ENCODE measurements at regions not wholly inside any gene's neighbourhood (a gene's known extent, or its start where the extent isn't known, plus 50 kb on each side); places are given as distances from the start of the nearest gene placed in this dataset.

DNA sequence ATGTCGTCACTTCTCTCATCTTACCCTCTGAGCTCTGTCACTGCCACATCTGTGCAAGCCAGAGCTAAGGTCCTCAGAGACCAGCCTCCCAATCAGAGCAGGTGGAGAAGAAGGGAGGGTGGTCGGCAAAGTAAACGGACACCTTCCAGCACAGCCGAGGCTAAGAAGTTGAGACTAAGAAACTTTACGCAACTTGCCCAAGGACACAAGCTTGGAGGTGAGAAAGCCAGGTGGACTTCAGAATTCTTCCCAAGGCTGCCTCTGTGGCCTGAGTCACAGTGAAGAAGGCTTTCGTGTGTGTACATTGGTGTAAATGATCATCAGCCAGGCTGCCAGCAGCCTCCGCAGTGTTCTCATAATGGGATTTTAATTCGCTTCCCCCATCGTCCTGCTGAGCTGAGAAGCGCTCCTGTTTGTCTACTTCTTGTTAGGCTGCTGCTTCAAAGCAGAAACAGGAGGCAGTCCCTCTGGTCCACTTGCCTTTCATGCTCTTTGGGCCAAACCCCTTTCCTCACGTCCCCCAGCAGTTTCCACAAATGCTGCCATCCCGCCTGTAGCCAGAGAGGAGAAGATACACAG is 125.0 kb upstream of the RPL38 start:
- no peak overlapping the region for H3K9ac ChIP-seq (ENCODE audit: low read length in 5 of 5)
- H3K27me3 ChIP-seq (ENCODE audit: control insufficient read depth in 5 of 5, insufficient read depth in 4 of 5, low read length in 5 of 5): peaks cover 12 to 28% (median 22%) of the 10 kb centered on the region in 5 donors
- no peak overlapping the region for H3K4me3 ChIP-seq (ENCODE audit: low read depth in 1 of 5, low read length in 5 of 5)
- H3K27ac ChIP-seq (ENCODE audit: low read depth, low read length): no peak overlapping the region
- peaks cover 0 to 23% (median 10%) of the 10 kb centered on the region in 5 donors for H3K9me3 ChIP-seq (ENCODE audit: control insufficient read depth in 5 of 5, low read length in 5 of 5)
- H3K4me1 ChIP-seq (ENCODE audit: control insufficient read depth in 5 of 5, insufficient read depth in 5 of 5, low read length in 5 of 5): no peaks in the 10 kb centered on the region
- no peaks in the 10 kb centered on the region for H3K36me3 ChIP-seq (ENCODE audit: control insufficient read depth in 5 of 5, insufficient read depth in 5 of 5, low read length in 5 of 5)

DNA sequence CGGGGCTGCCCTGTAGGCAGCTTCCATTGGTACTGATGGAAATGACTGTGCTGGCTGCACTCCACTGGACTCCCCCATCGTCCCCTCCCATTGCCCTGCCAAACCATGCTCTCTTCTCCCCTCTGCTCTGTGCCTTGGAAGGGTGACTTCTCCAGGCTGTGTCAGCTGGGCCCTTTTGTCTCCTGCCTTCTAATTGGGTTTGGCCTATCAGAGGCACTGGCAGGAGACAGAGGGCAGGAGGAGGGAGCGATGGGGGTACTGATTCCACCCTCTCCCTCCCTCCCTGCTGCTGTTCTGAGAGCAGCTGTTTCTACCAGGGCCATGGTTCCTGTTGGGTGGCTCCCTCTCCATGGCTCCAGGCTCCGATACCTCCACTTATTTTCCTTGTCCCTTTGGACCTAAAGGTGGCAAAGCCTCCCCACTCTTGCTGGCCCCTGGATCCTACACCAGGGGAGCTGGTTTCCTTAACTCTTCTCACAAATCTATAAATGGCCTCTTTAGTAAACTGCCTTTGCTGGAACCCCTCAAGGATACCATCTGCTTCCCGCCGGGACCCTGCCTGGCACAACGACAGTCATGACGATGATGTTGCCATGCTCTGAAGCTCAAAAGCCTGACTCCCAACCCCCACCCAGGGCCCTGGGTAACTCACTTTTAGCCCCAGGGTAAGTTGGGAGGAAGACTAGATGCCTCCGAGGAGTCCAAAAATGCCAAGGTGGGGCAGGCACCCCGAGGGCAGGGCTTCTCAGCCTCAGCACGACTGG is 123.8 kb upstream of the RPL38 start:
- Histone ChIP-seq H3K4me1 (ENCODE audit: control insufficient read depth in 5 of 5, insufficient read depth in 5 of 5, low read length in 5 of 5) (no peaks in the 10 kb centered on the region), H3K36me3 (ENCODE audit: control insufficient read depth in 5 of 5, insufficient read depth in 5 of 5, low read length in 5 of 5) (no peaks in the 10 kb centered on the region), H3K27ac (ENCODE audit: low read depth, low read length) (no peak overlapping the region), H3K27me3 (ENCODE audit: control insufficient read depth in 5 of 5, insufficient read depth in 4 of 5, low read length in 5 of 5) (peaks cover 13 to 28% (median 25%) of the 10 kb centered on the region in 5 donors), H3K9me3 (ENCODE audit: control insufficient read depth in 5 of 5, low read length in 5 of 5) (peaks cover 0 to 11% (median 1%) of the 10 kb centered on the region in 5 donors), H3K9ac (ENCODE audit: low read length in 5 of 5) (no peak overlapping the region), H3K4me3 (ENCODE audit: low read depth in 1 of 5, low read length in 5 of 5) (no peak overlapping the region)

DNA sequence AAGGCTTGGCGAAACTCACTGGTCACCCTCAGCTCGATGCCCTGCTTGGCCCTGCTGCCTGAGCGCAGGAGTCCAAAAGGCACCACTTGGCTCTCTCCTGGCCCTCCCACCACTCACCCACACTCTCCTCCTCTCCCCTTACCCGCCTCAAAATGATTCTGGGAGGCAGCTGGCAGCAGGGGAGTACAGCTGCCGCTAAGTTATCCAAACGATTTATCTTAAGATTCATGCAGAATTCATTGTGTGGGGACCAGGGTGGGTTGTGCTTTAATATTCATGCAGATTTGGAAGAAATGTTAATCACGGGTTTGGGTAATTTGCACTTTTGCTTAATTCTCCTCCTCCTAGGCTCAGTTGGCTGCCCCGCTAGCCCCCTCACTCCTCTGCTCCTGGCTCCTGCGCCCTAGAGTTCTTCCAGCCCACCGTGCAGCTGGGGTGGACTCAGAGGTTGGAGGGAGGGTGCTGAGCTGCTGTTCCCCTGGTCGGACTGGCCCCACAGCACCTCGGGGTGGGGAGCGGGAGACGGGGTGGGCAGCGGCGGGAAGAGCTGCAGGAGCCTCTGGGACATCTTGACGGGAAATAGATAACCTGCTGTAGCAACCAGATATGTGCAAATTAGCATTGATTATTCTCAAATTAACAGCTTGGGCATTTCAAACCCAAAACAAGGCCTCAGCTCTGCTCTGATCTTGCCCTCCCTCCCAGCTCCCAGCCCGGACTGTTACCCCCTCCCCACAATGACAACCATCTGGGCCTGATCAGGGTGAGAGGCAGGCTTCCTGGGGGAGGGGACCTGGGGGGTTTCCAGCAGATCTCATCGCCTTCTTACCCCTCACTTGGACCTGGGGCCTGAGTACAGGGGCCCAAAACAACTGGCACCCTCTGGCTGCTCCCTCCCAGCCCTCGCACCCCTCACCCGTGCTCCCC is 122.6 kb upstream of the RPL38 start:
- H3K9me3 ChIP-seq (ENCODE audit: control insufficient read depth in 5 of 5, low read length in 5 of 5): peaks cover 0 to 16% (median 9%) of the 10 kb centered on the region in 5 donors
- no peak overlapping the region for H3K4me3 ChIP-seq (ENCODE audit: low read depth in 1 of 5, low read length in 5 of 5)
- H3K4me1 ChIP-seq (ENCODE audit: control insufficient read depth in 5 of 5, insufficient read depth in 5 of 5, low read length in 5 of 5): no peaks in the 10 kb centered on the region
- H3K27ac ChIP-seq (ENCODE audit: low read depth, low read length): no peak overlapping the region
- no peak overlapping the region for H3K9ac ChIP-seq (ENCODE audit: low read length in 5 of 5)
- peaks cover 13 to 28% (median 25%) of the 10 kb centered on the region in 5 donors for H3K27me3 ChIP-seq (ENCODE audit: control insufficient read depth in 5 of 5, insufficient read depth in 4 of 5, low read length in 5 of 5)
- no peaks in the 10 kb centered on the region for H3K36me3 ChIP-seq (ENCODE audit: control insufficient read depth in 5 of 5, insufficient read depth in 5 of 5, low read length in 5 of 5)

DNA sequence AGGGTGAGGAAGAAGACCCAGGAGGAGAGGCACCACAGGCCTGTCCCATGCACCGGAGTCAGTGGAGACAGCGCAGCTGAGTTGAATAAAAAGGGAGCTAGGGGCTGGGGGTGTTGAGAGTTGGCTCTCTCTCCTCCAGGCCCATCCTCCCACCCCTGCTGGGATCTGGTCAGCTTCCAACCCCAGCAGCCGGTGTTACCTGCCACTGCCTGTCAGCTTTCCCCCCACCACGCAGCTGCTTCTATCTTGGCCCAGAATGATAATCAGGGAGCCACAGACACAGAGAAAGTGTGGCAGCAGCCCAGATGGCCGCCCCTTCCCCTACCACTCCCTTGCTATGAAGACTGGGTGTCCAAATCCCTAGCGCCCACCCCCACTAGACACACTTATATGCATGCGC is 120.6 kb upstream of the RPL38 start:
- Histone ChIP-seq H3K9me3 (ENCODE audit: control insufficient read depth in 5 of 5, low read length in 5 of 5) (peaks cover 0 to 10% (median 6%) of the 10 kb centered on the region in 5 donors), H3K36me3 (ENCODE audit: control insufficient read depth in 5 of 5, insufficient read depth in 5 of 5, low read length in 5 of 5) (no peaks in the 10 kb centered on the region), H3K4me1 (ENCODE audit: control insufficient read depth in 5 of 5, insufficient read depth in 5 of 5, low read length in 5 of 5) (no peaks in the 10 kb centered on the region), H3K4me3 (ENCODE audit: low read depth in 1 of 5, low read length in 5 of 5) (no peak overlapping the region), H3K27me3 (ENCODE audit: control insufficient read depth in 5 of 5, insufficient read depth in 4 of 5, low read length in 5 of 5) (peaks cover 13 to 32% (median 27%) of the 10 kb centered on the region in 5 donors), H3K9ac (ENCODE audit: low read length in 5 of 5) (no peak overlapping the region), H3K27ac (ENCODE audit: low read depth, low read length) (no peak overlapping the region)

DNA sequence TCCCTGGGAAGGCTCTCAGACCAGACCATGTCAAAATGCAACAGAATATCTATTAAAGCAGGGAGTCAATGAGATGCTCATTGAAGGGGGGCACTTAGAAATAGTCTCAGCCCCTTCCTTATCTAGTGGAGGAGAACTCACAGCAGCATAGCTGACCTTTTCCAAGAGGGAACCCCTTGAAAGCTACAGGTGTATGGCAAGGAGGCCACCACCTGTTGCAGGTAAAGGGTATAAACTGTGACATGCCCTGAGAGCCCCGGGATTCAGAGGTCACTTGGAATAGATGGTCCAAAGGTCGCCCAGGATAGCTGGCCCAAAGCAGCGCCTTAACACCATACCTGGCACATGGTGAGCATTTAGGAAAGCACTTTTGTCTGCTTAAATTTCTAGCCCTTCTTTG is 120.2 kb upstream of the RPL38 start:
- Histone ChIP-seq H3K27ac (ENCODE audit: low read depth, low read length) (no peak overlapping the region), H3K4me3 (ENCODE audit: low read depth in 1 of 5, low read length in 5 of 5) (no peak overlapping the region), H3K4me1 (ENCODE audit: control insufficient read depth in 5 of 5, insufficient read depth in 5 of 5, low read length in 5 of 5) (no peaks in the 10 kb centered on the region), H3K27me3 (ENCODE audit: control insufficient read depth in 5 of 5, insufficient read depth in 4 of 5, low read length in 5 of 5) (peaks cover 13 to 36% (median 27%) of the 10 kb centered on the region in 5 donors), H3K36me3 (ENCODE audit: control insufficient read depth in 5 of 5, insufficient read depth in 5 of 5, low read length in 5 of 5) (no peaks in the 10 kb centered on the region), H3K9ac (ENCODE audit: low read length in 5 of 5) (no peak overlapping the region), H3K9me3 (ENCODE audit: control insufficient read depth in 5 of 5, low read length in 5 of 5) (peaks cover 0 to 10% (median 6%) of the 10 kb centered on the region in 5 donors)

DNA sequence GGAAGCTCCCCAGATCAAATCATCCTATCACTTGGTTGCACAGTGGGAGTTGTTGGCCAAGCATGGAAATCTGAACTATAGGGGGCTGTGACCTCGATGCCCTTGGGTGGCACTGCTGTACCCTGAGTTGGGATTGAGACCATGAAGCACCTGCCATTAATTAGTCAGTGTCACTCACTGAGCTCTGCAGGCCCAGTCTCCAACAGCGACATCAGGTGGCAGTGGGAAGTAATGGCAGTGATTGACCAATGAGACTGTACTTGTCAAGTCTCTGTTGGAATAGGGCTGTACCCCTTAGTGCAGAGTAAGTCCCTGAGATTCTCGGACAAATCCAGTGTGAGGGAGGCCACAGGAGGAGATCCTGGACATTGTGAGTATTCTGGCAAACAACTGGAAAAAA is 118.0 kb upstream of the RPL38 start:
- Histone ChIP-seq H3K4me3 (ENCODE audit: low read depth in 1 of 5, low read length in 5 of 5) (no peak overlapping the region), H3K9me3 (ENCODE audit: control insufficient read depth in 5 of 5, low read length in 5 of 5) (peaks cover 0 to 10% (median 8%) of the 10 kb centered on the region in 5 donors), H3K4me1 (ENCODE audit: control insufficient read depth in 5 of 5, insufficient read depth in 5 of 5, low read length in 5 of 5) (no peaks in the 10 kb centered on the region), H3K27me3 (ENCODE audit: control insufficient read depth in 5 of 5, insufficient read depth in 4 of 5, low read length in 5 of 5) (peaks cover 22 to 47% (median 29%) of the 10 kb centered on the region in 5 donors), H3K27ac (ENCODE audit: low read depth, low read length) (no peak overlapping the region), H3K9ac (ENCODE audit: low read length in 5 of 5) (no peak overlapping the region), H3K36me3 (ENCODE audit: control insufficient read depth in 5 of 5, insufficient read depth in 5 of 5, low read length in 5 of 5) (no peaks in the 10 kb centered on the region)

DNA sequence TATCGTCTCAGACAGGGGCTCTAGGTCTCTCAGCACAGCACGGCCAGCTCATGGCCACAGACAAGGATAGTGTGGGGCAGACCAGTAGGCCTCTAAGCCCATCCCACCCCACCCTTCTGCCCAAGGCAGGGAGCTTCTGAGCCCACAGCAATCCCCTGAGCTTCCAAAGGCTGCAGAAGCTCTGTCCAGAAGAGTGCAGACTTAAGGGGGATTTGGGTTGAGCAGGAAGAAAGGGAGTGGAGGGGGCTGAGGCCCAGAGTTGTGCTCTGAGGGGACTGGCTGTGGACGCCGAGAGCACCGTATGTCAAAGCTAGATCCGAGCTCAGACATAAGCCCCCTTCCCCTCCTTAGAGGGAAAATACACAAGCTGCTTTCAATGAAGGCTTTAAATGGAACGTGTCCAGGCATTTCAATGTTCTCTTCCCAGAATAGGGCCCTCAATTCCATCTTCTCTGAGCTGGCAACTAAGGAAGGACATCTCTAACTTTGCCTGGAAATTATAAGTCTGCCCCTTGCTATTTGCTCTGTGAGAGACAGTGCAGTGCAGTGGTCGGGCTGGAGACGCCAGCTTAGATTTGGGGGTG is 116.4 kb upstream of the RPL38 start:
- H3K4me1 ChIP-seq (ENCODE audit: control insufficient read depth in 5 of 5, insufficient read depth in 5 of 5, low read length in 5 of 5): no peaks in the 10 kb centered on the region
- no peak overlapping the region for H3K27ac ChIP-seq (ENCODE audit: low read depth, low read length)
- no peak overlapping the region for H3K4me3 ChIP-seq (ENCODE audit: low read depth in 1 of 5, low read length in 5 of 5)
- H3K9me3 ChIP-seq (ENCODE audit: control insufficient read depth in 5 of 5, low read length in 5 of 5): peaks cover 0 to 16% (median 14%) of the 10 kb centered on the region in 5 donors
- no peak overlapping the region for H3K9ac ChIP-seq (ENCODE audit: low read length in 5 of 5)
- H3K36me3 ChIP-seq (ENCODE audit: control insufficient read depth in 5 of 5, insufficient read depth in 5 of 5, low read length in 5 of 5): no peaks in the 10 kb centered on the region
- H3K27me3 ChIP-seq (ENCODE audit: control insufficient read depth in 5 of 5, insufficient read depth in 4 of 5, low read length in 5 of 5): peaks cover 19 to 35% (median 21%) of the 10 kb centered on the region in 5 donors

DNA sequence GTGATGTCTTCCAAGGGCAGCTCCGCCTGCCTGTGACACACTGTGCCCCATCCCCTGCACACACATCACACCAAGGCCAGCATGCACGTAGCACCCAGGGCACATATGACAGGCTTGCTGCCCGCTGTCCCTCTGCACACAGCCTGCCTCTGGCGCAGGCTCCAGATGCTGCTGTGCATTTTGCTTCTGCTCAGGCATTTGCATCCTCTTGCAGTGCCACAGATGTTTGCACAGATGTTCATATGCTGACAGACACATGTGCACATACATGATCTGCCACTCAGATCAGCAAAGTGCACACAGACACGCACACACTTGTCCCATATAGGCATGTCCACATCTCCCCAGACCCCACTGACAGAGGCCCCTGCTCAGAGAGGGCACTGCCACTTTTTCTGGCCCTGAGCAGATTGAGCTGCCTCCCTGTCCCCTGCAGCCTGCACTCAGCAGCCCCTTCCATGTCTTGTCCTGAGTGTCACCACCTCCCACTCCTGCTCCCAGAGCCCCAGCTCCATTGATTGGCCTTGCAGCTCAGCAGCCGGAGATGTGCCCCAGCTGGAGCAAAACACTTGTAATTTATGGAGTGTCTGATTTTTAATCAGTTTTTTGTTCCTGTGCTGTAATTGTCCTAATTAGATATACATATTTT is 115.1 kb upstream of the RPL38 start:
- Histone ChIP-seq H3K9me3 (ENCODE audit: control insufficient read depth in 5 of 5, low read length in 5 of 5) (peaks cover 0 to 18% (median 16%) of the 10 kb centered on the region in 5 donors), H3K4me3 (ENCODE audit: low read depth in 1 of 5, low read length in 5 of 5) (no peak overlapping the region), H3K4me1 (ENCODE audit: control insufficient read depth in 5 of 5, insufficient read depth in 5 of 5, low read length in 5 of 5) (no peaks in the 10 kb centered on the region), H3K27me3 (ENCODE audit: control insufficient read depth in 5 of 5, insufficient read depth in 4 of 5, low read length in 5 of 5) (peaks cover 8 to 26% (median 11%) of the 10 kb centered on the region in 5 donors), H3K9ac (ENCODE audit: low read length in 5 of 5) (no peak overlapping the region), H3K36me3 (ENCODE audit: control insufficient read depth in 5 of 5, insufficient read depth in 5 of 5, low read length in 5 of 5) (no peaks in the 10 kb centered on the region), H3K27ac (ENCODE audit: low read depth, low read length) (no peak overlapping the region)

DNA sequence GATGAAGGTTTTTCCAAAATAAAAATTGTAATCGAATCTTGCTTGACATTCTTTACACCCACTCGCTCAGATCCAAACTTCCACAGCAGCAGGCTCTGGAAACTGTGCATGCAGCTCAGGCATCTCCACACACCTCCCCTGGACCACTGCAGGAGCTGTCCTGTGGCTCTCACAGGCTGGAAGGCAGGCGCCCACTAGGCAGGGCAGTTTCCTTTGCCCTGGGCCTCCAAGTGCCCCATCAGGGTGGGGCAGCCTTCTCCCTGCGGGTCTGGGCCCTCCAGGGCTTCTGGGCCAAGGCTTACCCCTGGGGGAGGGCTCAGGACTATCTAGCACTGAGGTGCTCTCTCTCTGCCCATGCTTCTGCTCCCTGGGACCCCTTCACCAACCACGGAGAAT is 114.5 kb upstream of the RPL38 start:
- no peak overlapping the region for H3K27ac ChIP-seq (ENCODE audit: low read depth, low read length)
- peaks cover 8 to 22% (median 10%) of the 10 kb centered on the region in 5 donors for H3K27me3 ChIP-seq (ENCODE audit: control insufficient read depth in 5 of 5, insufficient read depth in 4 of 5, low read length in 5 of 5)
- H3K4me1 ChIP-seq (ENCODE audit: control insufficient read depth in 5 of 5, insufficient read depth in 5 of 5, low read length in 5 of 5): no peaks in the 10 kb centered on the region
- no peak overlapping the region for H3K9ac ChIP-seq (ENCODE audit: low read length in 5 of 5)
- no peaks in the 10 kb centered on the region for H3K36me3 ChIP-seq (ENCODE audit: control insufficient read depth in 5 of 5, insufficient read depth in 5 of 5, low read length in 5 of 5)
- peaks cover 0 to 18% (median 16%) of the 10 kb centered on the region in 5 donors for H3K9me3 ChIP-seq (ENCODE audit: control insufficient read depth in 5 of 5, low read length in 5 of 5)
- no peak overlapping the region for H3K4me3 ChIP-seq (ENCODE audit: low read depth in 1 of 5, low read length in 5 of 5)

Data from subcutaneous abdominal adipose tissue (tissue), 5 donors.